ENCODE measurements at regions not wholly inside any gene's neighbourhood (a gene's known extent, or its start where the extent isn't known, plus 50 kb on each side); places are given as distances from the start of the nearest gene placed in this dataset.

DNA sequence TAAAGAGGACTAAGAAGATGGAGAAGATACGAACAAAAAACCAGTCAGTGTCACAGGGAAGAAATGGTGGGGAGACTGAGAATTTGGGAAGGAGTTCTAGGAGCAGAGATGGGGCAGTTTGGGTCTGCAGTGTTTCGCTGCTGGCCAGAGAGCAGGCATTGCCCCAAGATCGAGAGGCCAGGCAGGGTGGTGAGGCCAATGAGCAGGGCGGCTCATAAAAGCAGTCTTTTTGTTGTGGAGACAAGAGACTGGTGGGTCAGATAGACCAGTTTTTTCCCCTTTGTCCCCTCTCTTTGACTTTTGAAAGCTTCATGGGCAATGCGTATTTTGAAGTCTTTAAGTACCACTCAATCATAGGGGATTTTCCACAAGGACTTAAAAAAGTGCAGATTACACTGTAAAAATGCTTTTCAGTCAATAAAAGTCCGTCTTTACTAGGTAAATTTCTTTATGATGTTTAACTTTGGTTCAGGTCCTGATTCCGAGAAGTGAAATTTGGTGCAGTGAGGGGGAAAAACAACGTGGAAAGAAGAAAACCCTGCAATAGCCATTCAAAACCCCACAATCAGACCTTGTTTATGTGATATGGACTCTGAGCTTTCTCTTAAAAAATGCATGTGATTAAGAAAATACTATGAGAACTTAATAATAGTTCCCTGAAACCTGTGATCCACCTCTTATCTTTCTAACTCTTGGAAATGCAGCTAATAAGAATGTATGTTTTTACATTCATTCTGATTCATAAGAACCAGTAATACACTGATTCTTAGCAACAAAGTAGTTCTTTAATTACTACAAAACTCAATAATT, 338.9 kb downstream of the KLF5 start:
- no peak for ATAC-seq
- Histone ChIP-seq H3K9me3 (no peaks in the 10 kb centered on the region), H3K27me3 (ENCODE audit: insufficient read depth in 3 of 3, low read length in 2 of 3) (no peaks in the 10 kb centered on the region), H3K36me3 (ENCODE audit: insufficient read depth in 1 of 2, low read depth in 1 of 2) (no peaks in the 10 kb centered on the region), H3K4me3 (no peak overlapping the region), H3K4me1 (no peaks in the 10 kb centered on the region), H3K27ac (no peak overlapping the region)
- 67 to 82% (median 69%) methylated on average over 8 of the region's 8 CpGs for WGBS, 3 donors
- intact Hi-C loops (cut with DNase I) = no loop called here
- TF ChIP-seq, protein P1, sequence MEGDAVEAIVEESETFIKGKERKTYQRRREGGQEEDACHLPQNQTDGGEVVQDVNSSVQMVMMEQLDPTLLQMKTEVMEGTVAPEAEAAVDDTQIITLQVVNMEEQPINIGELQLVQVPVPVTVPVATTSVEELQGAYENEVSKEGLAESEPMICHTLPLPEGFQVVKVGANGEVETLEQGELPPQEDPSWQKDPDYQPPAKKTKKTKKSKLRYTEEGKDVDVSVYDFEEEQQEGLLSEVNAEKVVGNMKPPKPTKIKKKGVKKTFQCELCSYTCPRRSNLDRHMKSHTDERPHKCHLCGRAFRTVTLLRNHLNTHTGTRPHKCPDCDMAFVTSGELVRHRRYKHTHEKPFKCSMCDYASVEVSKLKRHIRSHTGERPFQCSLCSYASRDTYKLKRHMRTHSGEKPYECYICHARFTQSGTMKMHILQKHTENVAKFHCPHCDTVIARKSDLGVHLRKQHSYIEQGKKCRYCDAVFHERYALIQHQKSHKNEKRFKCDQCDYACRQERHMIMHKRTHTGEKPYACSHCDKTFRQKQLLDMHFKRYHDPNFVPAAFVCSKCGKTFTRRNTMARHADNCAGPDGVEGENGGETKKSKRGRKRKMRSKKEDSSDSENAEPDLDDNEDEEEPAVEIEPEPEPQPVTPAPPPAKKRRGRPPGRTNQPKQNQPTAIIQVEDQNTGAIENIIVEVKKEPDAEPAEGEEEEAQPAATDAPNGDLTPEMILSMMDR (IDR thresholded peaks at IDR 0.05) = no peak
- DNase-seq = no peak

DNA sequence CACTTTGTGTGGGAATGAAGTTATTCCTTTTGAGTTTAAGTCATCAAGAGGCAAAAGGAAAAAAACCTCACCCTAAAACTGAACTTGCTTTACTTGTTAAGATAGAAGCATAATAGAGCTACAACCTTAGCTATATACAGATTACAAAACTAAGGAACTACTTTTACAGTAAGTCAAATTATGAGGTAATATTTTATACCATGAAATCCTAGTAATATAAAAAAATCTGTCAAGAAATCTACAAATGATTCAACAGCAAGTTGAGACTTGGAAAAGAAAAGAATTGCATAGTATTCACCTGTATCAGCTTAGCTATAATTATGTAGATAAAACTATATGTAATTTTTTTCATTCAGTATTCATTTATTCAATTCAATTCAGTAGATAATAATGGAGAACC, 335.3 kb downstream of the KLF5 start:
- Histone ChIP-seq H3K27me3 (ENCODE audit: insufficient read depth in 3 of 3, low read length in 2 of 3) (no peaks in the 10 kb centered on the region), H3K4me3 (no peak overlapping the region), H3K9me3 (peaks cover 3% of the 10 kb centered on the region), H3K27ac (no peak overlapping the region), H3K4me1 (no peaks in the 10 kb centered on the region), H3K36me3 (ENCODE audit: insufficient read depth in 1 of 2, low read depth in 1 of 2) (no peaks in the 10 kb centered on the region)
- TF ChIP-seq, protein P1 (IDR thresholded peaks at IDR 0.05) = no peak
- no peak for DNase-seq
- intact Hi-C loops (cut with DNase I) = no loop called here
- ATAC-seq = no peak

DNA sequence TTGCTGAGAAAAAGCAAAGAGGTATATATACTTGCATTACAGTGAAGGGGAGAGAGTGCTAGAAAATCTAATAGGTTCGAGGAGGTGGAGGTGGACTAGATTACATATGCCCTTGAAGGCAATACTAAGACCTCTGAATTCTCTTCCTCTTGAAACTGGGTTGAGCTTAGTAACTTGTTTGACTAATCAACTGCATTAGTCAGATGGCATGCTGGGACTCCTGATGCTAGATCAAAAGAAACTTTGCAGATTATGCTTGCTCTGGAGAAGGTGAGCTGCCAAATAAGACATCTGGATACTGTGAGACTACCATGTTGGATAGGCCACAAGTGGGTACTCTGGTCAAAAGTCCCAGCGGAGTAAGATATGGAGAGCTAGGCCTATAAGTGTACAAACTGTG, 331.3 kb downstream of the KLF5 start:
- intact Hi-C loops (cut with DNase I) = no loop called here
- peaks cover 3% of the 10 kb centered on the region for H3K9me3 ChIP-seq
- H3K4me3 ChIP-seq = no peak overlapping the region
- TF ChIP-seq, protein P1 (IDR thresholded peaks at IDR 0.05) = no peak
- no peak overlapping the region for H3K27ac ChIP-seq
- DNase-seq (no peak), ATAC-seq (no peak)
- H3K27me3 ChIP-seq (ENCODE audit: insufficient read depth in 3 of 3, low read length in 2 of 3) = no peaks in the 10 kb centered on the region
- H3K36me3 ChIP-seq (ENCODE audit: insufficient read depth in 1 of 2, low read depth in 1 of 2) = no peaks in the 10 kb centered on the region
- no peaks in the 10 kb centered on the region for H3K4me1 ChIP-seq
- 92 to 95% (median 95%) methylated on average over 2 of the region's 2 CpGs for WGBS, 3 donors

DNA sequence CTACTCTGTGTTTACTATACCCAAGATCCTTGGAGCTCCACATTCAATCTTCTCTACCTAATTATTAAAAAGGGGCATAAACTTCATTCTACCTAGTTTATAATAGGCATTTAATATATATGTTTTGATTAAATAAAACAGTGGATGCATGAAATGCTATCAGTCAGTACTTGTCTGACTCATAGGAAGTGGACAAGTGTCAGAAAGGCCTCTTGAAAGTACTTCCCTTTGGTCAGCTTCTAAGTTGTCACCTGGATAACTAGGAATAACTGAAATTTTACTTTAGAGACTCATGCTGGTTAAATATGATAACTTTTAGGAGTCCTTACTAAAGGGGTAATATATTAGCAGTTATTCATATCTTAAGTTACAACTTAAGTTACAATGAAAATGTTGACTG, 329.8 kb downstream of the KLF5 start:
- H3K27me3 ChIP-seq (ENCODE audit: insufficient read depth in 3 of 3, low read length in 2 of 3) = no peaks in the 10 kb centered on the region
- H3K27ac ChIP-seq = no peak overlapping the region
- no peak for ATAC-seq
- no peak for DNase-seq
- H3K9me3 ChIP-seq = peaks cover 3% of the 10 kb centered on the region
- H3K4me3 ChIP-seq = no peak overlapping the region
- TF ChIP-seq, protein P1 (IDR thresholded peaks at IDR 0.05) = no peak
- intact Hi-C loops (cut with DNase I) = no loop called here
- H3K36me3 ChIP-seq (ENCODE audit: insufficient read depth in 1 of 2, low read depth in 1 of 2) = no peaks in the 10 kb centered on the region
- no peaks in the 10 kb centered on the region for H3K4me1 ChIP-seq

DNA sequence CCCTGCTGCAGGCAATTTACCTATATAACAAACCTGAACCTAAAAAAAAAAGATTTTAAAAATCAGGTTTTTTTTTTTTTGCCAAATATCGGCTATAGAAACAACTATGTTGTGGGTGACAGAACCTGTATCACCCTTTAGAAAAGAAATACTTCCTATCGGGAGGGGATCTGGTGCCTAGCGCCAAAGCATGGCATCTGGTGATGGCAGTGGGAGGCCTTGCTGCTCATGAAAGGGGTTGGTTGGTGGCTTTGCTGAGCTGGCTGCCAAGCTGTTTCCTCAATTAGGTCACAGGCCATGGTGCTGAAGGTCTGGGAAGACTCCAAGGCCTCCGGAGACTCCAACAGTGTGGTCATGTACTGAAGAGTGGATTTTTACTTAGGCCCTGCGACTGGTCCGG, 328.5 kb downstream of the KLF5 start:
- intact Hi-C loops (cut with DNase I) = no loop called here
- Histone ChIP-seq H3K4me3 (no peak overlapping the region), H3K27me3 (ENCODE audit: insufficient read depth in 3 of 3, low read length in 2 of 3) (no peaks in the 10 kb centered on the region), H3K27ac (no peak overlapping the region), H3K9me3 (peaks cover 3% of the 10 kb centered on the region), H3K4me1 (no peaks in the 10 kb centered on the region), H3K36me3 (ENCODE audit: insufficient read depth in 1 of 2, low read depth in 1 of 2) (no peaks in the 10 kb centered on the region)
- ATAC-seq (no peak), DNase-seq (no peak)
- TF ChIP-seq, protein P1 (IDR thresholded peaks at IDR 0.05) = no peak
- 73 to 91% (median 86%) methylated on average over 6 of the region's 6 CpGs for WGBS, 3 donors
